Lower leg skin (tissue), 3 donors: ENCODE measurements at regions not wholly inside any gene's neighbourhood (a gene's known extent, or its start where the extent isn't known, plus 50 kb on each side); places are given as distances from the start of the nearest gene placed in this dataset.

Experiments
- POLR2A ChIP-seq, 2 donors: fragments of 450-650 bp; IDR thresholded peaks; one replicate each; pipeline ENCODE4 v1.6.1; 2016 to 2017; ENCODE audit warnings: antibody characterized with exemption in 2 of 2, mild to moderate bottlenecking in 1 of 2, moderate library complexity in 1 of 2
- TF ChIP-seq, protein P1 (sequence below), 3 donors: fragments of 450-650 bp; IDR thresholded peaks; one replicate each; pipeline ENCODE4 v1.5.1; 2016; ENCODE audit warnings: antibody characterized with exemption in 3 of 3, mild to moderate bottlenecking in 3 of 3, moderate library complexity in 2 of 3

DNA sequence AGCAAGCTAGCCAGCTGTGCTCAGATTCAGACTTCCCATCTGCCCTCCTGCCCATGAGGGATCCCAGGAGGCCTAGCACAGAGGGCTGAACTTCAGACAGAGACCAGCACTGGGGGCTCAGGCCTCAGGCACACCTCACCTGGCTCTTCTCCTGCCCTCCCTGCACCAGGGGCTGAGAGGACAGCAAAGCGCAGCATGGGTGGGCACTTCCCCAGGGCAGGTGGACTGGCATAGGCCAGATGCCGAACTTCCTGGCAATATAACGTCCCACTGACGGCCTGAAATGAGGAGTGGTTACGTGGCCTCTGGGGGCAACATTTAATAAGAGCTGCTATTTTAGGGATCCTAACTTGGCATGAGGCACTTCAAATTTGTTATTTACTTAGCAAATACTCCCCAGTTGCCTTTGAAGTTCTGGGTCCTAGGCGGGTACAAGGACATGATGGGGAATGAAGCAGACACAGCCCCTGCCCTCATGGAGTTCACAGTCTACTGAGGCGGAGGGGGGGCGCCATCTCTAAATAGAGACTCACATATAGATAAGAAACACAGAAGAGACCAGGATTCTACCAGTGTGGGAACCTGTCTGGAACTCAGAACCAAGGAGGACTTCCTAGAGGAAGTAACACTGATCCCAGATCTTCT is 101.8 kb upstream of the ZMIZ1 start:
- TF ChIP-seq, protein P1, sequence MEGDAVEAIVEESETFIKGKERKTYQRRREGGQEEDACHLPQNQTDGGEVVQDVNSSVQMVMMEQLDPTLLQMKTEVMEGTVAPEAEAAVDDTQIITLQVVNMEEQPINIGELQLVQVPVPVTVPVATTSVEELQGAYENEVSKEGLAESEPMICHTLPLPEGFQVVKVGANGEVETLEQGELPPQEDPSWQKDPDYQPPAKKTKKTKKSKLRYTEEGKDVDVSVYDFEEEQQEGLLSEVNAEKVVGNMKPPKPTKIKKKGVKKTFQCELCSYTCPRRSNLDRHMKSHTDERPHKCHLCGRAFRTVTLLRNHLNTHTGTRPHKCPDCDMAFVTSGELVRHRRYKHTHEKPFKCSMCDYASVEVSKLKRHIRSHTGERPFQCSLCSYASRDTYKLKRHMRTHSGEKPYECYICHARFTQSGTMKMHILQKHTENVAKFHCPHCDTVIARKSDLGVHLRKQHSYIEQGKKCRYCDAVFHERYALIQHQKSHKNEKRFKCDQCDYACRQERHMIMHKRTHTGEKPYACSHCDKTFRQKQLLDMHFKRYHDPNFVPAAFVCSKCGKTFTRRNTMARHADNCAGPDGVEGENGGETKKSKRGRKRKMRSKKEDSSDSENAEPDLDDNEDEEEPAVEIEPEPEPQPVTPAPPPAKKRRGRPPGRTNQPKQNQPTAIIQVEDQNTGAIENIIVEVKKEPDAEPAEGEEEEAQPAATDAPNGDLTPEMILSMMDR (IDR thresholded peaks at IDR 0.05) = no peak
- no peak for TF ChIP-seq POLR2A (IDR thresholded peaks at IDR 0.05)
